ENCODE measurements at regions not wholly inside any gene's neighbourhood (a gene's known extent, or its start where the extent isn't known, plus 50 kb on each side); places are given as distances from the start of the nearest gene placed in this dataset.

DNA sequence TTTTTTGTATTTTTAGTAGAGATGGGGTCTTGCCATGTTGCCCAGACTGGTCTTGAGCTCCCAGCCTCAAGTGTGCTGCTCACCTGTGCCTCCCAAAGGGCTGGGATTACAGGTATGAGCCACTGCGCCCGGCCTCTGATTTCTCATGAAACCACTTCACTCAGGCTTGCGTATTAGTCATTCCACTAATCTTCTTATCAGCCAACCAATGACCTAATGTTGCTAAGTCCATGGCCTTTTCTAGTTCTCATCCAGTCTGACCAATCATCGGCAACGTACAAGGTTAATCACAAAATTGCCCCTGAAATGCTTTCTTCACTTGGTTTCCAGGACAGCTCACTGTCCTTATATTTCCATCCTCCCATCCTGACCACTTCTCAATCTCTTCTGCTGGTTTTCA, 605.3 kb upstream of the SLC10A2 start:
- TF ChIP-seq, protein P1, sequence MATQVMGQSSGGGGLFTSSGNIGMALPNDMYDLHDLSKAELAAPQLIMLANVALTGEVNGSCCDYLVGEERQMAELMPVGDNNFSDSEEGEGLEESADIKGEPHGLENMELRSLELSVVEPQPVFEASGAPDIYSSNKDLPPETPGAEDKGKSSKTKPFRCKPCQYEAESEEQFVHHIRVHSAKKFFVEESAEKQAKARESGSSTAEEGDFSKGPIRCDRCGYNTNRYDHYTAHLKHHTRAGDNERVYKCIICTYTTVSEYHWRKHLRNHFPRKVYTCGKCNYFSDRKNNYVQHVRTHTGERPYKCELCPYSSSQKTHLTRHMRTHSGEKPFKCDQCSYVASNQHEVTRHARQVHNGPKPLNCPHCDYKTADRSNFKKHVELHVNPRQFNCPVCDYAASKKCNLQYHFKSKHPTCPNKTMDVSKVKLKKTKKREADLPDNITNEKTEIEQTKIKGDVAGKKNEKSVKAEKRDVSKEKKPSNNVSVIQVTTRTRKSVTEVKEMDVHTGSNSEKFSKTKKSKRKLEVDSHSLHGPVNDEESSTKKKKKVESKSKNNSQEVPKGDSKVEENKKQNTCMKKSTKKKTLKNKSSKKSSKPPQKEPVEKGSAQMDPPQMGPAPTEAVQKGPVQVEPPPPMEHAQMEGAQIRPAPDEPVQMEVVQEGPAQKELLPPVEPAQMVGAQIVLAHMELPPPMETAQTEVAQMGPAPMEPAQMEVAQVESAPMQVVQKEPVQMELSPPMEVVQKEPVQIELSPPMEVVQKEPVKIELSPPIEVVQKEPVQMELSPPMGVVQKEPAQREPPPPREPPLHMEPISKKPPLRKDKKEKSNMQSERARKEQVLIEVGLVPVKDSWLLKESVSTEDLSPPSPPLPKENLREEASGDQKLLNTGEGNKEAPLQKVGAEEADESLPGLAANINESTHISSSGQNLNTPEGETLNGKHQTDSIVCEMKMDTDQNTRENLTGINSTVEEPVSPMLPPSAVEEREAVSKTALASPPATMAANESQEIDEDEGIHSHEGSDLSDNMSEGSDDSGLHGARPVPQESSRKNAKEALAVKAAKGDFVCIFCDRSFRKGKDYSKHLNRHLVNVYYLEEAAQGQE (IDR thresholded peaks at IDR 0.05; ENCODE audit: unreplicated experiment) = no peak
- TF ChIP-seq POLR2AphosphoS5 (IDR thresholded peaks at IDR 0.05; ENCODE audit: low read depth) = no peak
- no peak for TF ChIP-seq EZH2 (IDR thresholded peaks at IDR 0.05; ENCODE audit: low read depth, unreplicated experiment)
- TF ChIP-seq, protein P2, sequence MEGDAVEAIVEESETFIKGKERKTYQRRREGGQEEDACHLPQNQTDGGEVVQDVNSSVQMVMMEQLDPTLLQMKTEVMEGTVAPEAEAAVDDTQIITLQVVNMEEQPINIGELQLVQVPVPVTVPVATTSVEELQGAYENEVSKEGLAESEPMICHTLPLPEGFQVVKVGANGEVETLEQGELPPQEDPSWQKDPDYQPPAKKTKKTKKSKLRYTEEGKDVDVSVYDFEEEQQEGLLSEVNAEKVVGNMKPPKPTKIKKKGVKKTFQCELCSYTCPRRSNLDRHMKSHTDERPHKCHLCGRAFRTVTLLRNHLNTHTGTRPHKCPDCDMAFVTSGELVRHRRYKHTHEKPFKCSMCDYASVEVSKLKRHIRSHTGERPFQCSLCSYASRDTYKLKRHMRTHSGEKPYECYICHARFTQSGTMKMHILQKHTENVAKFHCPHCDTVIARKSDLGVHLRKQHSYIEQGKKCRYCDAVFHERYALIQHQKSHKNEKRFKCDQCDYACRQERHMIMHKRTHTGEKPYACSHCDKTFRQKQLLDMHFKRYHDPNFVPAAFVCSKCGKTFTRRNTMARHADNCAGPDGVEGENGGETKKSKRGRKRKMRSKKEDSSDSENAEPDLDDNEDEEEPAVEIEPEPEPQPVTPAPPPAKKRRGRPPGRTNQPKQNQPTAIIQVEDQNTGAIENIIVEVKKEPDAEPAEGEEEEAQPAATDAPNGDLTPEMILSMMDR (conservative IDR thresholded peaks at IDR 0.05; ENCODE audit: low read depth in 2 of 2) = no peak
- TF ChIP-seq CREB1 (CRISPR knock-in tag; IDR thresholded peaks at IDR 0.05; ENCODE audit: low read depth) = no peak

Measured in GM23338 (cell line).